Activated naive CD4-positive, alpha-beta T cell treated with anti-CD3 and anti-CD28 coated beads, Interleukin-2, amount 10 ng/mL, durations not matched to agents 7 days and 5 days (primary cell): ENCODE measurements at regions not wholly inside any gene's neighbourhood (a gene's known extent, or its start where the extent isn't known, plus 50 kb on each side); places are given as distances from the start of the nearest gene placed in this dataset.
"Not testable (repeated sequence)": the region's sequence is repeated elsewhere in the genome, so short reads cannot be mapped to it uniquely, and the experiment has no call there.

ENCODE experiments used
- CTCF ChIA-PET: fragments of 350-600 bp; sonication (Branson Sonifier 250); formaldehyde crosslinking; loops from one replicate; lab custom pipeline; 2021; ENCODE audit warnings: antibody characterized with exemption; lab: Charles Lee
- DNase-seq: peaks from one replicate; pipeline ENCODE4 v3.0.0-alpha.2; 2020
- H3K27ac Mint-ChIP-seq: one replicate; pipeline ENCODE4 v1.8.0; 2021; ENCODE audit warnings: mild to moderate bottlenecking, moderate library complexity, mixed read lengths
- H3K27me3 Mint-ChIP-seq: one replicate; pipeline ENCODE4 v1.8.0; 2021; ENCODE audit warnings: mild to moderate bottlenecking, mixed read lengths
- H3K36me3 Mint-ChIP-seq: one replicate; pipeline ENCODE4 v1.8.0; 2021; ENCODE audit warnings: mixed read lengths
- H3K4me1 Mint-ChIP-seq: one replicate; pipeline ENCODE4 v1.8.0; 2021; ENCODE audit warnings: mixed read lengths
- H3K4me3 Mint-ChIP-seq: one replicate; pipeline ENCODE4 v1.8.0; 2021; ENCODE audit warnings: mild to moderate bottlenecking, moderate library complexity, mixed read lengths
- H3K9me3 Mint-ChIP-seq: one replicate; pipeline ENCODE4 v1.8.0; 2021; ENCODE audit warnings: mixed read lengths

- Mint-ChIP-seq H3K27ac (no peak overlapping the region), H3K9me3 (peaks cover 3% of the 10 kb centered on the region), H3K4me3 (no peak overlapping the region), H3K27me3 (no peaks in the 10 kb centered on the region), H3K36me3 (no peaks in the 10 kb centered on the region), H3K4me1 (no peaks in the 10 kb centered on the region)
- CTCF ChIA-PET = no interaction called here
- no peak for DNase-seq
These were observed 58.6 kb upstream of the SHISA6 start for GRCh38 chr17:11182430-11182829.

- CTCF ChIA-PET = no interaction called here
- Mint-ChIP-seq H3K4me3 (no peak overlapping the region), H3K36me3 (no peaks in the 10 kb centered on the region), H3K27ac (no peak overlapping the region), H3K9me3 (peaks cover 5% of the 10 kb centered on the region), H3K4me1 (no peaks in the 10 kb centered on the region), H3K27me3 (no peaks in the 10 kb centered on the region)
- DNase-seq = no peak
These were observed 62.4 kb upstream of the SHISA6 start for GRCh38 chr17:11178581-11178980.

GRCh38 chr17:11177340-11177739 is 63.7 kb upstream of the SHISA6 start:
- Mint-ChIP-seq H3K27me3 (no peaks in the 10 kb centered on the region), H3K36me3 (no peaks in the 10 kb centered on the region), H3K27ac (no peak overlapping the region), H3K4me1 (no peaks in the 10 kb centered on the region), H3K4me3 (no peak overlapping the region), H3K9me3 (peaks cover 9% of the 10 kb centered on the region)
- DNase-seq = no peak
- CTCF ChIA-PET = no interaction called here

- H3K36me3 Mint-ChIP-seq = no peaks in the 10 kb centered on the region
- no peaks in the 10 kb centered on the region for H3K4me1 Mint-ChIP-seq
- no peak overlapping the region for H3K27ac Mint-ChIP-seq
- no peak overlapping the region for H3K4me3 Mint-ChIP-seq
- H3K27me3 Mint-ChIP-seq = no peaks in the 10 kb centered on the region
- DNase-seq = no peak
- CTCF ChIA-PET = no interaction called here
- H3K9me3 Mint-ChIP-seq = peaks cover 10% of the 10 kb centered on the region
These were observed 64.5 kb upstream of the SHISA6 start for GRCh38 chr17:11176549-11176948.

- H3K4me1 Mint-ChIP-seq = no peaks in the 10 kb centered on the region
- H3K27ac Mint-ChIP-seq = no peak overlapping the region
- CTCF ChIA-PET = no interaction called here
- peaks cover 23% of the 10 kb centered on the region for H3K9me3 Mint-ChIP-seq
- H3K27me3 Mint-ChIP-seq = no peaks in the 10 kb centered on the region
- no peak for DNase-seq
- H3K36me3 Mint-ChIP-seq = no peaks in the 10 kb centered on the region
- H3K4me3 Mint-ChIP-seq = no peak overlapping the region
These were observed 70.1 kb upstream of the SHISA6 start for GRCh38 chr17:11170881-11171280.

GRCh38 chr17:11151818-11152425 is 89.1 kb upstream of the SHISA6 start:
- Mint-ChIP-seq H3K4me1 (no peaks in the 10 kb centered on the region), H3K36me3 (no peaks in the 10 kb centered on the region), H3K27me3 (no peaks in the 10 kb centered on the region), H3K27ac (no peak overlapping the region), H3K9me3 (peaks cover 12% of the 10 kb centered on the region), H3K4me3 (no peak overlapping the region)
- CTCF ChIA-PET = no interaction called here
- no peak for DNase-seq

GRCh38 chr17:11150906-11151511 is 90.0 kb upstream of the SHISA6 start:
- H3K4me3 Mint-ChIP-seq, H3K36me3 Mint-ChIP-seq, H3K27ac Mint-ChIP-seq, CTCF ChIA-PET, H3K9me3 Mint-ChIP-seq, DNase-seq, H3K4me1 Mint-ChIP-seq, H3K27me3 Mint-ChIP-seq: not testable (repeated sequence)

- DNase-seq = peak; percentile 23
- Mint-ChIP-seq H3K4me3 (no peak overlapping the region), H3K27ac (no peak overlapping the region), H3K4me1 (no peaks in the 10 kb centered on the region), H3K27me3 (no peaks in the 10 kb centered on the region), H3K36me3 (no peaks in the 10 kb centered on the region), H3K9me3 (peaks cover under 1% of the 10 kb centered on the region)
- CTCF ChIA-PET = interaction anchor here (1.1 to 2.9 kb wide), 5 partner anchors 11 to 513 kb away, joined by 3 to 12 read pairs (median 8); no protein-coding TSS in a partner anchor
These were observed 96.4 kb upstream of the SHISA6 start for GRCh38 chr17:11144358-11145233.

- CTCF ChIA-PET = interaction anchor here (0.6 kb wide), 1 partner anchor 266 kb away, joined by 3 read pairs; no protein-coding TSS in a partner anchor
- Mint-ChIP-seq H3K4me3 (no peak overlapping the region), H3K9me3 (no peaks in the 10 kb centered on the region)
These were observed 98.8 kb upstream of the SHISA6 start for GRCh38 chr17:11142231-11142630.

GRCh38 chr17:11140501-11140900 is 100.5 kb upstream of the SHISA6 start:
- CTCF ChIA-PET = no interaction called here
- H3K27ac Mint-ChIP-seq = no peak overlapping the region
- H3K36me3 Mint-ChIP-seq = no peaks in the 10 kb centered on the region
- no peak overlapping the region for H3K4me3 Mint-ChIP-seq
- H3K27me3 Mint-ChIP-seq = no peaks in the 10 kb centered on the region
- no peaks in the 10 kb centered on the region for H3K4me1 Mint-ChIP-seq
- DNase-seq = no peak
- H3K9me3 Mint-ChIP-seq = no peaks in the 10 kb centered on the region

More at GRCh38 chr17:11142231-11142630, 98.8 kb upstream of the SHISA6 start:
- Mint-ChIP-seq H3K27me3 (no peaks in the 10 kb centered on the region), H3K4me1 (no peaks in the 10 kb centered on the region), H3K27ac (no peak overlapping the region), H3K36me3 (no peaks in the 10 kb centered on the region)
- DNase-seq = no peak

GRCh38 chr17:11140043-11140442 is 101.0 kb upstream of the SHISA6 start:
- H3K27me3 Mint-ChIP-seq = no peaks in the 10 kb centered on the region
- no peak overlapping the region for H3K4me3 Mint-ChIP-seq
- no peak for DNase-seq
- H3K36me3 Mint-ChIP-seq = no peaks in the 10 kb centered on the region
- CTCF ChIA-PET = no interaction called here
- H3K9me3 Mint-ChIP-seq = no peaks in the 10 kb centered on the region
- H3K27ac Mint-ChIP-seq = no peak overlapping the region
- no peaks in the 10 kb centered on the region for H3K4me1 Mint-ChIP-seq

GRCh38 chr17:11138023-11138422 is 103.0 kb upstream of the SHISA6 start:
- no peaks in the 10 kb centered on the region for H3K9me3 Mint-ChIP-seq
- CTCF ChIA-PET = no interaction called here
- no peaks in the 10 kb centered on the region for H3K27me3 Mint-ChIP-seq
- no peaks in the 10 kb centered on the region for H3K4me1 Mint-ChIP-seq
- H3K36me3 Mint-ChIP-seq = no peaks in the 10 kb centered on the region
- no peak overlapping the region for H3K4me3 Mint-ChIP-seq
- DNase-seq = no peak
- no peak overlapping the region for H3K27ac Mint-ChIP-seq

- H3K27me3 Mint-ChIP-seq = no peaks in the 10 kb centered on the region
- DNase-seq = no peak
- no peaks in the 10 kb centered on the region for H3K4me1 Mint-ChIP-seq
- CTCF ChIA-PET = no interaction called here
- H3K4me3 Mint-ChIP-seq = no peak overlapping the region
- H3K9me3 Mint-ChIP-seq = no peaks in the 10 kb centered on the region
- no peak overlapping the region for H3K27ac Mint-ChIP-seq
- H3K36me3 Mint-ChIP-seq = no peaks in the 10 kb centered on the region
These were observed 105.2 kb upstream of the SHISA6 start for GRCh38 chr17:11135819-11136218.

GRCh38 chr17:11130367-11130766 is 110.6 kb upstream of the SHISA6 start:
- H3K9me3 Mint-ChIP-seq = peaks cover 2% of the 10 kb centered on the region

More at GRCh38 chr17:11130367-11130766, 110.6 kb upstream of the SHISA6 start:
- Mint-ChIP-seq H3K27ac (no peak overlapping the region), H3K36me3 (no peaks in the 10 kb centered on the region), H3K4me1 (no peaks in the 10 kb centered on the region), H3K4me3 (no peak overlapping the region), H3K27me3 (no peaks in the 10 kb centered on the region)
- CTCF ChIA-PET = no interaction called here
- DNase-seq = no peak
